H1 (cell line): ENCODE measurements at regions not wholly inside any gene's neighbourhood (a gene's known extent, or its start where the extent isn't known, plus 50 kb on each side); places are given as distances from the start of the nearest gene placed in this dataset.

Experiments used
- CTCF ChIA-PET: fragments of 300-600 bp; sonication (Branson Sonifier 250); formaldehyde crosslinking; loops from one replicate; lab custom pipeline; 2021; ENCODE audit not compliant: partially characterized antibody; lab: Charles Lee
- POLR2A ChIA-PET: fragments of 300-600 bp; sonication (Branson Sonifier 250); formaldehyde crosslinking; loops from one replicate; lab custom pipeline; 2021; ENCODE audit warnings: inconsistent platforms; ENCODE audit not compliant: partially characterized antibody; lab: Charles Lee
- DNase-seq, 2 experiments: peaks; one replicate each; pipeline versions ENCODE4 v3.0.0 to v3.0.0-alpha.2; 2010 to 2022; ENCODE audit warnings: low spot score in 2 of 2, low read depth in 1 of 2, mixed read lengths in 1 of 2
- FAIRE-seq: peaks from 2 replicates; lab custom pipeline; 2011; peaks lifted over from hg19 to GRCh38; lab: Jason Lieb, UNC
- H2AFZ ChIP-seq: 2 replicates; pipeline ENCODE4 v1.8.1; 2012; ENCODE audit warnings: low read length, inconsistent platforms
- H2AK5ac ChIP-seq: 2 replicates; pipeline ENCODE4 v1.6.1; 2013; ENCODE audit warnings: low read depth, low read length
- H2BK120ac ChIP-seq: replicated peaks from 2 replicates; pipeline ENCODE3; 2013; ENCODE audit warnings: low read depth, low read length, inconsistent platforms
- H2BK12ac ChIP-seq: 2 replicates; pipeline ENCODE4 v1.6.1; 2013; ENCODE audit warnings: low read depth, low read length
- H2BK15ac ChIP-seq: 2 replicates; pipeline ENCODE4 v1.6.1; 2013; ENCODE audit warnings: low read length
- H2BK20ac ChIP-seq: 2 replicates; pipeline ENCODE4 v1.6.1; 2013; ENCODE audit warnings: low read length
- H2BK5ac ChIP-seq: 2 replicates; pipeline ENCODE4 v1.6.1; 2013; ENCODE audit warnings: low read depth, low read length
- H3K14ac ChIP-seq: 2 replicates; pipeline ENCODE4 v1.6.1; 2013; ENCODE audit warnings: inconsistent platforms; ENCODE audit not compliant: insufficient read length
- H3K18ac ChIP-seq: 2 replicates; pipeline ENCODE4 v1.6.1; 2013; ENCODE audit warnings: low read length; ENCODE audit errors: extremely low read depth
- H3K23ac ChIP-seq: 2 replicates; pipeline ENCODE4 v1.6.1; 2013; ENCODE audit warnings: inconsistent platforms; ENCODE audit not compliant: insufficient read length
- H3K23me2 ChIP-seq: 2 replicates; pipeline ENCODE4 v1.6.1; 2013; ENCODE audit warnings: low read depth, low read length
- H3K27ac ChIP-seq: 2 replicates; pipeline ENCODE4 v1.6.1; 2011; ENCODE audit warnings: low read depth, low read length, inconsistent platforms
- H3K27me3 ChIP-seq, 4 experiments: replicated peaks in 1 of 4; 1 replicate in 1 of 4; 2 replicates in 3 of 4; pipeline versions ENCODE4 v1.6.1 to v1.8.1; 2011 to 2013; ENCODE audit warnings: low read length in 3 of 4, mild to moderate bottlenecking in 3 of 4, inconsistent platforms in 2 of 4, mixed read lengths in 2 of 4, moderate library complexity in 1 of 4; ENCODE audit not compliant: control insufficient read depth in 3 of 4, insufficient read depth in 3 of 4; ENCODE audit errors: extremely low read depth in 1 of 4
- H3K36me3 ChIP-seq, 4 experiments: 2 replicates each; pipeline versions ENCODE4 v1.6.1 to v1.8.1; 2011 to 2013; ENCODE audit warnings: mild to moderate bottlenecking in 4 of 4, low read length in 3 of 4, moderate library complexity in 2 of 4, control low read depth in 1 of 4, inconsistent platforms in 1 of 4; ENCODE audit not compliant: insufficient read depth in 4 of 4, control insufficient read depth in 2 of 4
- H3K4ac ChIP-seq: replicated peaks from 2 replicates; pipeline ENCODE3; 2013; ENCODE audit warnings: low read length, low read depth, mixed read lengths, inconsistent platforms; ENCODE audit not compliant: insufficient read length
- H3K4me1 ChIP-seq, 4 experiments: replicated peaks in 1 of 4; 1 replicate in 1 of 4; 2 replicates in 3 of 4; pipeline versions ENCODE4 v1.6.1 to v1.8.1; 2011 to 2013; ENCODE audit warnings: low read length in 3 of 4, inconsistent platforms in 2 of 4, mixed read lengths in 1 of 4; ENCODE audit not compliant: insufficient read depth in 4 of 4, control insufficient read depth in 3 of 4
- H3K4me2 ChIP-seq, 2 experiments: 2 replicates each; pipeline versions ENCODE4 v1.6.1 to v1.8.1; 2011 to 2013; ENCODE audit warnings: low read depth in 2 of 2, low read length in 2 of 2, control low read depth in 1 of 2, inconsistent platforms in 1 of 2, mild to moderate bottlenecking in 1 of 2; ENCODE audit not compliant: insufficient read depth in 1 of 2
- H3K4me3 ChIP-seq, 4 experiments: fragments of 200-600, 300-600 bp in 1 of 4; sonication (generic), shearing (Covaris generic), sonication (Bioruptor Twin) in 1 of 4; 2 replicates each; pipeline versions ENCODE4 v1.5.1 to v1.8.1; 2011 to 2016; ENCODE audit warnings: low read length in 4 of 4, low read depth in 3 of 4, control low read depth in 2 of 4, inconsistent platforms in 2 of 4, mild to moderate bottlenecking in 2 of 4, mixed read lengths in 1 of 4, moderate library complexity in 1 of 4; ENCODE audit not compliant: insufficient read depth in 2 of 4; ENCODE audit errors: extremely low read depth in 1 of 4
- H3K56ac ChIP-seq: replicated peaks from 2 replicates; pipeline ENCODE3; 2013; ENCODE audit warnings: low read depth, mild to moderate bottlenecking, mixed read lengths, low read length, inconsistent platforms; ENCODE audit not compliant: insufficient read length
- H3K79me1 ChIP-seq: 2 replicates; pipeline ENCODE4 v1.6.1; 2013; ENCODE audit warnings: low read depth, low read length, control low read depth
- H3K79me2 ChIP-seq, 2 experiments: 2 replicates each; pipeline versions ENCODE4 v1.6.1 to v1.8.1; 2012 to 2013; ENCODE audit warnings: low read length in 2 of 2, mild to moderate bottlenecking in 2 of 2, inconsistent platforms in 1 of 2; ENCODE audit not compliant: insufficient read depth in 2 of 2, control insufficient read depth in 1 of 2
- H3K9ac ChIP-seq, 4 experiments: replicated peaks in 1 of 4; 1 replicate in 1 of 4; 2 replicates in 3 of 4; pipeline versions ENCODE4 v1.6.1 to v1.8.1; 2011 to 2013; ENCODE audit warnings: low read depth in 3 of 4, low read length in 3 of 4, control low read depth in 2 of 4, mild to moderate bottlenecking in 2 of 4, moderate library complexity in 2 of 4, inconsistent platforms in 1 of 4; ENCODE audit errors: extremely low read depth in 1 of 4
- H3K9me3 ChIP-seq, 2 experiments: 2 replicates each; pipeline versions ENCODE4 v1.6.1 to v1.8.1; 2012 to 2013; ENCODE audit warnings: mild to moderate bottlenecking in 2 of 2, moderate library complexity in 2 of 2, control low read depth in 1 of 2, inconsistent platforms in 1 of 2, low read depth in 1 of 2, low read length in 1 of 2, mixed read lengths in 1 of 2; ENCODE audit not compliant: insufficient read depth in 2 of 2
- H4K20me1 ChIP-seq, 2 experiments: replicated peaks in 1 of 2; 2 replicates each; pipeline versions ENCODE3 to v1.8.1; 2011 to 2013; ENCODE audit warnings: inconsistent platforms in 2 of 2, low read length in 2 of 2, mild to moderate bottlenecking in 1 of 2; ENCODE audit not compliant: insufficient read depth in 2 of 2, control insufficient read depth in 1 of 2
- H4K5ac ChIP-seq: 2 replicates; pipeline ENCODE4 v1.6.1; 2013; ENCODE audit warnings: low read length, low read depth, mixed read lengths, inconsistent platforms; ENCODE audit not compliant: insufficient read length
- H4K8ac ChIP-seq: 2 replicates; pipeline ENCODE4 v1.8.0; 2013; ENCODE audit warnings: mild to moderate bottlenecking, moderate library complexity, low read length, inconsistent platforms; ENCODE audit not compliant: insufficient read depth; ENCODE audit errors: extremely low read depth
- H4K91ac ChIP-seq: replicated peaks from 2 replicates; pipeline ENCODE3; 2013; ENCODE audit warnings: low read length, mixed read lengths, inconsistent platforms; ENCODE audit not compliant: insufficient read length
- MAFK ChIP-seq: IDR thresholded peaks from 2 replicates; pipeline ENCODE4 v1.6.1; 2012; ENCODE audit warnings: low read depth, mild to moderate bottlenecking, improper control_type of control experiment, low read length
- SUZ12 ChIP-seq: fragments of 200-600 bp; sonication (generic); IDR thresholded peaks from 2 replicates; pipeline ENCODE4 v1.6.1; 2012; ENCODE audit warnings: mild to moderate bottlenecking, inconsistent platforms, low read length, moderate library complexity, mixed read lengths

DNA sequence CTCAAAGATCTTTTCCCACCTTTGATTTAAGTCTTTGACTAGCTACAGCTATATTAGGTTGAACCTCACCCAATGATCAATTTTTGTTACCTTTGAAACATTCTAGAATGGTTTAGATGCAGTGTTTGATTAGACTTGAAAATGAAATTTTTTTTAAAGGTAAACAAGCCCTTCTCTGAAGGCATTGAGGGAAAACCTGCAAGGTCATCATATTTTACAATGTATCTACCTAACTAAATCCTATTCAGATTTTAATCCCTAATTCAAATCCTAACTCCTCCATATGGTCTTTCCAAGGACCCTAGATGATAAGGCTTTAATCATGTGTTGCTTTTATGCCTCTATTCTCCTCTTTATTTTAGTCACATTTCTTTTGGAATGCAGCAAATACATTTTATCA, 95.4 kb downstream of the ALG10B start:
- H4K5ac ChIP-seq, result no peak overlapping the region
- H2BK12ac ChIP-seq, result no peak overlapping the region
- no peak overlapping the region for H3K56ac ChIP-seq
- H4K8ac ChIP-seq, result no peak overlapping the region
- no peak overlapping the region for H3K4me3 ChIP-seq
- no peaks in the 10 kb centered on the region for H3K79me2 ChIP-seq
- peaks cover 0 to 5% (median 2%) of the 10 kb centered on the region in 4 experiments; a peak in 2 of 7 replicates for H3K4me1 ChIP-seq
- H3K14ac ChIP-seq, result no peak overlapping the region
- no peak overlapping the region for H2BK15ac ChIP-seq
- H2BK120ac ChIP-seq, result no peak overlapping the region
- H3K27ac ChIP-seq, result no peak overlapping the region
- no peaks in the 10 kb centered on the region for H3K27me3 ChIP-seq
- peak; percentile 81 for TF ChIP-seq MAFK
- no peak for TF ChIP-seq SUZ12
- TF ChIP-seq, all 59 proteins: peak for 1
- Histone ChIP-seq H3K36me3 (no peaks in the 10 kb centered on the region), H3K79me1 (no peaks in the 10 kb centered on the region), H4K91ac (no peak overlapping the region), H3K18ac (no peak overlapping the region), H3K4ac (no peak overlapping the region), H3K9ac (no peak overlapping the region), H4K20me1 (no peaks in the 10 kb centered on the region), H3K9me3 (no peaks in the 10 kb centered on the region), H2BK5ac (no peak overlapping the region), H2AFZ (no peak overlapping the region), H2AK5ac (no peak overlapping the region), H3K23ac (no peak overlapping the region), H3K4me2 (no peak overlapping the region), H2BK20ac (no peak overlapping the region), H3K23me2 (no peaks in the 10 kb centered on the region)
- FAIRE-seq (no peak), DNase-seq (no peak)
- ChIA-PET POLR2A (no interaction called here), CTCF (interaction anchor here (0.6 to 1.0 kb wide), 2 partner anchors 252 to 499 kb away, joined by 3 read pairs; no protein-coding TSS in a partner anchor)
